Stomach (tissue), 4 donors: ENCODE measurements at regions not wholly inside any gene's neighbourhood (a gene's known extent, or its start where the extent isn't known, plus 50 kb on each side); places are given as distances from the start of the nearest gene placed in this dataset.

Source experiments
- POLR2A ChIP-seq, 4 donors: fragments of 450-650 bp; IDR thresholded peaks; one replicate each; pipeline ENCODE4 v1.6.1; 2016; ENCODE audit warnings: antibody characterized with exemption in 4 of 4, control low read depth in 2 of 4, mild to moderate bottlenecking in 1 of 4, moderate library complexity in 1 of 4
- TF ChIP-seq, protein P1 (sequence below), 7 experiments: fragments of 450-650 bp in 4 of 7; fragments of 200-600 bp in 3 of 7; sonication (generic) in 3 of 7; IDR thresholded peaks; one replicate each; pipeline ENCODE4 v1.5.1; 2016 to 2019; ENCODE audit warnings: antibody characterized with exemption in 7 of 7, control low read depth in 2 of 7, mild to moderate bottlenecking in 1 of 7

DNA sequence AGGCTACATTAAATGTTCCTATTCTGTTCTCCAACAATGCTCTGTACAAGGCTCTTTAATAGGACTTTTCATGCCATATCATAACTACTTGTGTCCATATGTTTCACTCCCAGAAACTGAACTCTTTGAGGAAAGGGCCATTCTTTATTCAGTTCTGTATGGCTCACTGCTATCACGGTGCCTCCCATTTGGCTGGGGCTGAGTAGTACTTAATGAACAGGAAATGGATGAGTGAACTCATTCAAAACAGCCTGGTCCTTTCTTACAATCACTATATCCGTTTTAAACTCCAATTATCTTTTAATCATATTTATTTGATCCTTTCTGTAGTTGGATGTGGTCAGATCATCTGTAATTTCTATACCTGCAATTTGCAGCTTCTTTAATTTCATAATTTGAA is 410.6 kb downstream of the TBC1D4 start:
- TF ChIP-seq, protein P1, sequence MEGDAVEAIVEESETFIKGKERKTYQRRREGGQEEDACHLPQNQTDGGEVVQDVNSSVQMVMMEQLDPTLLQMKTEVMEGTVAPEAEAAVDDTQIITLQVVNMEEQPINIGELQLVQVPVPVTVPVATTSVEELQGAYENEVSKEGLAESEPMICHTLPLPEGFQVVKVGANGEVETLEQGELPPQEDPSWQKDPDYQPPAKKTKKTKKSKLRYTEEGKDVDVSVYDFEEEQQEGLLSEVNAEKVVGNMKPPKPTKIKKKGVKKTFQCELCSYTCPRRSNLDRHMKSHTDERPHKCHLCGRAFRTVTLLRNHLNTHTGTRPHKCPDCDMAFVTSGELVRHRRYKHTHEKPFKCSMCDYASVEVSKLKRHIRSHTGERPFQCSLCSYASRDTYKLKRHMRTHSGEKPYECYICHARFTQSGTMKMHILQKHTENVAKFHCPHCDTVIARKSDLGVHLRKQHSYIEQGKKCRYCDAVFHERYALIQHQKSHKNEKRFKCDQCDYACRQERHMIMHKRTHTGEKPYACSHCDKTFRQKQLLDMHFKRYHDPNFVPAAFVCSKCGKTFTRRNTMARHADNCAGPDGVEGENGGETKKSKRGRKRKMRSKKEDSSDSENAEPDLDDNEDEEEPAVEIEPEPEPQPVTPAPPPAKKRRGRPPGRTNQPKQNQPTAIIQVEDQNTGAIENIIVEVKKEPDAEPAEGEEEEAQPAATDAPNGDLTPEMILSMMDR (IDR thresholded peaks at IDR 0.05), result no peak
- no peak for TF ChIP-seq POLR2A (IDR thresholded peaks at IDR 0.05)
